HS-27A (cell line): ENCODE measurements at regions not wholly inside any gene's neighbourhood (a gene's known extent, or its start where the extent isn't known, plus 50 kb on each side); places are given as distances from the start of the nearest gene placed in this dataset.
"Not testable (repeated sequence)": the region's sequence is repeated elsewhere in the genome, so short reads cannot be mapped to it uniquely, and the experiment has no call there.

ENCODE experiments used
- DNase-seq: peaks from one replicate; pipeline ENCODE4 v3.0.0-alpha.2; 2012; ENCODE audit warnings: low read depth, missing footprints

- DNase-seq: no peak
Observed at GRCh38 chr13:87877477-87877876, 206.3 kb downstream of the SLITRK5 start.

- no peak for DNase-seq
Observed at GRCh38 chr13:87878706-87879105, 207.5 kb downstream of the SLITRK5 start.

GRCh38 chr13:87884884-87885283 lies 213.7 kb downstream of the SLITRK5 start:
- DNase-seq: no peak

GRCh38 chr13:87887459-87888123 lies 216.4 kb downstream of the SLITRK5 start:
- DNase-seq: no peak

GRCh38 chr13:87889254-87889653 lies 218.1 kb downstream of the SLITRK5 start:
- DNase-seq: no peak

- no peak for DNase-seq
Observed at GRCh38 chr13:87893186-87893585, 222.0 kb downstream of the SLITRK5 start.

- DNase-seq: no peak
Observed at GRCh38 chr13:87894059-87894458, 222.9 kb downstream of the SLITRK5 start.

GRCh38 chr13:87903553-87903952 lies 232.4 kb downstream of the SLITRK5 start:
- DNase-seq: no peak

- DNase-seq: no peak
Observed at GRCh38 chr13:87906411-87906810, 235.2 kb downstream of the SLITRK5 start.

- no peak for DNase-seq
Observed at GRCh38 chr13:87907202-87907601, 236.0 kb downstream of the SLITRK5 start.

- no peak for DNase-seq
Observed at GRCh38 chr13:87919956-87920355, 248.8 kb downstream of the SLITRK5 start.

GRCh38 chr13:87923753-87924152 lies 252.6 kb downstream of the SLITRK5 start:
- DNase-seq: no peak

GRCh38 chr13:87925006-87925405 lies 253.8 kb downstream of the SLITRK5 start:
- no peak for DNase-seq

GRCh38 chr13:87940776-87941175 lies 269.6 kb downstream of the SLITRK5 start:
- no peak for DNase-seq

- no peak for DNase-seq
Observed at GRCh38 chr13:87941226-87941625, 270.1 kb downstream of the SLITRK5 start.

GRCh38 chr13:87942205-87942604 lies 271.0 kb downstream of the SLITRK5 start:
- no peak for DNase-seq

GRCh38 chr13:87944038-87944437 lies 272.9 kb downstream of the SLITRK5 start:
- no peak for DNase-seq

GRCh38 chr13:87952377-87952776 lies 281.2 kb downstream of the SLITRK5 start:
- DNase-seq: no peak

GRCh38 chr13:87953381-87953780 lies 282.2 kb downstream of the SLITRK5 start:
- no peak for DNase-seq

- DNase-seq: no peak
Observed at GRCh38 chr13:87954091-87954490, 282.9 kb downstream of the SLITRK5 start.

GRCh38 chr13:87961546-87961945 lies 290.4 kb downstream of the SLITRK5 start:
- no peak for DNase-seq

GRCh38 chr13:87972568-87972967 lies 301.4 kb downstream of the SLITRK5 start:
- no peak for DNase-seq

- DNase-seq: no peak
Observed at GRCh38 chr13:87975035-87975434, 303.9 kb downstream of the SLITRK5 start.

- not testable (repeated sequence) for DNase-seq
Observed at GRCh38 chr13:87976650-87977049, 305.5 kb downstream of the SLITRK5 start.
